Stimulated activated CD8-positive, alpha-beta memory T cell treated with anti-CD3 and anti-CD28 coated beads, Interleukin-7, amount 100 ng/mL, for 4 hours (primary cell): ENCODE measurements at regions not wholly inside any gene's neighbourhood (a gene's known extent, or its start where the extent isn't known, plus 50 kb on each side); places are given as distances from the start of the nearest gene placed in this dataset.
"Not testable (repeated sequence)": the region's sequence is repeated elsewhere in the genome, so short reads cannot be mapped to it uniquely, and the experiment has no call there.

Experiments
- DNase-seq, 2 donors: peaks; one replicate each; pipeline ENCODE4 v3.0.0-alpha.2; 2020; ENCODE audit warnings: low read depth in 2 of 2

GRCh38 chr15:26029586-26029985, 166.5 kb upstream of the ATP10A start:
- not testable (repeated sequence) for DNase-seq

- DNase-seq, result no peak
Observed at GRCh38 chr15:26029146-26029545, 166.0 kb upstream of the ATP10A start.

GRCh38 chr15:26028086-26028740, 165.1 kb upstream of the ATP10A start:
- DNase-seq, result no peak

DNA sequence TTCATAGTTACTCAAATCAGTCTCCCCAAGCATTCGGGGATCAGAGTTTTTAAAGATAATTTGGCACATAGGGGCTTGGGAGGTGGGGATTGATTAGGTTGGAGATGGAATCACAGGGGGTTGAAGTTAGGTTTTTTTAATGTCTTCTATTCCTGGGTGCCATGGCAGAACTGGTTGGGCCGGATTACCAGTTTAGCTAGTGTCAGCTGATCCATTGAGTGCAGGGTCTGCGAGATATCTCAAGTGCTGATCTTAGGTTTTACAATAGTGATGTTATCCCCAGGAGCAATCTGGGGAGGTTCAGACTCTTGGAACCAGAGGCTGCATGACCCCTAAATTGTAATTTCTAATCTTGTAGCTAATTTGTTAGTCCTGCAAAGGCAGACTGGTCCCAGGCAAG, 163.5 kb upstream of the ATP10A start:
- DNase-seq, result not testable (repeated sequence)

DNA sequence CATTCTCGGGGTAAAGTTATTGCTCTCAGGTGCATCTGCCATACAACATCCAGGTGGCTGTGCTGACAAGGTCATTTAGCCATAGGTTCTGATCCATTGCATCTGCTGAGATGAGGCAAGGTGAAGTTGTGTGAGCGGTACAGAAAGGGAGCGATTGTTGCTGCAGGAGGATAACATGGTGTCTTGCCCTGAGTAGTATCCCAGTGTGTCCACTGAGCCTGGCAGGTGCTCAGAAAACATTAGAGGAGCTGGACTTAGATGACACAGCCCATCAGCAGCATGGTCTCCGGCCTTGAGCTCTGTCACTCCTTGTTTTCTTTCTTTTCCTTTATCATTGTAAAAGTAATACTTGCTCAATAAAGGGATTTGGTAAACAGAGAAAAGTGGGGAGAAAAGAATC, 161.1 kb upstream of the ATP10A start:
- DNase-seq, result no peak

DNA sequence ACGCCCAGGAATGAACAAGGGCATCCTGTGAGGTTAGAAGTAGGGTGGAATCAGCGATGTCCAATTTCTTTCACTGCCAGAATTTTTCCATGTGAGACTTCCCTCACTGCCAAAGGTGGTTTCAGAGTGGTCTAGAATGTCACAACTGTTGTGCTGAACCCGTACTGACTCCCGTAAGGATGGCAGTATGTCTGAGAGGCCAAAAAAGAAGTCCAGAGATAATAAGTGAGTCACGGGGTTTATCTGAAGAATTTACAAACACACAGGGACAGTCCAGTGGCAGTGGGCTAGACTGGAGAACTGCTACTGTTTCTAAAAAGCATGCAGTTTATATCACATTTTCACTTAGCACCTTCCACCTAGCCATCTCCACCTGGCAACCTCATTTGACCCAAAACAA, 160.6 kb upstream of the ATP10A start:
- DNase-seq, result no peak

DNA sequence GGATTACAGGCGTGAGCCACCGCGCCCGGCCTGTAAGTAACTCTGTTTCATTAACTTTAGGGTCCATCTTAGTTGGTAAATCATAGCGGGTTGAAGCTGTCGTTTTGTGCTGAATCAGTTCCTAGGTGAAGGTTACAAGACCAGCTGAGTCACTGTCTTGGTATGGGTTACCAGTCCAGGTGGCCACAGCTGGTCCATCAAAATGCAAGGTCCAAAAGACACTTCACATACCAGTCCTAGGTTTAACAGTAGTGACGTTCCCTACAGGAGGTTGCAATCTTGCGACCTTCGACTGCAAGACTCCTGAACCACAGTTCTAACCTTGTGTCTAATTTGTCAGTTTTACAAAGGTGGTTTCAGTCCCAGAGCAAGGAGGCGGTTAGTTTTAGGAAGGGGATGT, 160.1 kb upstream of the ATP10A start:
- no peak for DNase-seq

GRCh38 chr15:26020871-26021270, 157.7 kb upstream of the ATP10A start:
- DNase-seq, result no peak

- DNase-seq, result no peak
Observed at GRCh38 chr15:26017665-26018064, 154.5 kb upstream of the ATP10A start.

GRCh38 chr15:26015516-26016075, 152.5 kb upstream of the ATP10A start:
- no peak for DNase-seq

GRCh38 chr15:26013981-26014380, 150.9 kb upstream of the ATP10A start:
- DNase-seq, result no peak

DNA sequence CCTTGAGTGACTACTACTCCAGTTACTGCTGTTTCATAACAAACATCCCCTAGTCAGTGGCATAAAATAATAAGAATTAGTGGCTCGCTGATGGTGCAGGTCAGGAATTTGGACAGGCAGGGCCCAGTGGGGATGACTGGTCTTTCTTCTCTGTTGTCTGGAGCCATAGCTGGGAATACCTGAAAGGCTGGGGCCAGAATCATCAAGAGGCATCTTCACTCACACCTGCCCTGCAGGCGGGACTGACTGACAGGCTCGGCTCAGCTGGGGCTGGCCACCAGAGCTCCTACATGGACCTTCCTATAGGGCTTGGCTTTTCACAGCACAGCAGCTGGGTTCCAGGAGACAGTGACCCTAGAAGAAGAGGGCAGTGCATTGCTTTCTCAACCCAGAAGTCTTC, 148.8 kb upstream of the ATP10A start:
- DNase-seq, result no peak

- no peak for DNase-seq
Observed at GRCh38 chr15:26007151-26007550, 144.0 kb upstream of the ATP10A start.

GRCh38 chr15:26001201-26001600, 138.1 kb upstream of the ATP10A start:
- DNase-seq, result no peak

DNA sequence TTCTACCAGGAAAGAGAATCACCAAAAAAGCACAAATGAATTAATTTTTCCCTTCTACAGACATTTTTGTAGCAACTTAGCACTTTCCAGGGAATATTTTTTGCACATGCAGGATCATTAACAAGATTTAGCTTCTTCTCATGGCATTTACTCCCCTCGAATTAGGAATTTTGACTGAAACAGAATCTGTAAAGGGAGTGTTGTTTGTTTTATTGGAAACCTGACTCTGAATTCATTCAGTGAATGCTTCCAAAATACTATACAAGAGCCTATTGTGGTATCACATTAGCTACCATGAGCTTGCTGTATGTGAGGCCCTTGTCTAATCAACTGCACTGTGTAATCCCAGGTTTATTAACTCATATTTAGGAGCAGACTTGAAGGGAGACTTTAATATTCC, 130.4 kb upstream of the ATP10A start:
- no peak for DNase-seq

GRCh38 chr15:25990220-25990619, 127.1 kb upstream of the ATP10A start:
- no peak for DNase-seq

DNA sequence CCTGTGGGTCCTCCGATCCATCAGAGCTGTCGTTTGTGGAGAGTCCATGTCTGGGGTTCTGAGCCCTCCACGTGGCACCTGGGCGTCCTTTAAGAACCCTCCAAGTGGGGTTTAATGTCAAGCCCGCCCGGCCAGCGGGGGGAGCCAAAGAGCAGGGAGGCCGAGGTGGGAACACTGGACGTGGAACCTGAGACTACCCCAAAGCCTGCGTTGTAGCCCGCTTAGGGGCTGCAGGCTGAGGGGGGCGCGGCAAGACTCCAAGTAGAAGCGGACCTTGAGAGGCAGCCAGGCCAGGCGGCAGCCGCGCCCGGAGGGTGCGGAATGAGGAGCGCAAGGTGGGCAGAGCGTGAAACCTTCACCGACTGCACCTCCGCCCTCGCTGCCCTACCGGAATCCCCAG, 126.2 kb upstream of the ATP10A start:
- no peak for DNase-seq

DNA sequence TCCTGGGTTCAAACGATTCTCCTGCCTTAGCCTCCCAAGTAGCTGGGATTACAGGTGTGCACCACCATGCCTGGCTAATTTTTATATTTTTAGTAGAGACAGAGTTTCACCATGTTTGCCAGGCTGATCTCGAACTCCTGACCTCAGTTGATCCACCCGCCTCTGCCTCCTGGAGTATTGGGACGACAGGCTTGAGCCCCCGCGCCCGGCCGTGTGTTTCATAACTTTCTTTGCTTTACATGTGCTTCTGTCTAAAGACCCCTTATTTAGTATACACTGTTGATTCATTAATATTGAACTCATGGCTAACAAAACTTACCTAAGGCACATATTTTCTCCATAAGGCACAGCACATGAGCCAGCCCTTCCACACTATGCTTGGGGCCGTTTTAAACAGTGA, 125.6 kb upstream of the ATP10A start:
- not testable (repeated sequence) for DNase-seq

GRCh38 chr15:25987638-25988037, 124.5 kb upstream of the ATP10A start:
- DNase-seq, result no peak

- no peak for DNase-seq
Observed at GRCh38 chr15:25985165-25985564, 122.0 kb upstream of the ATP10A start.

DNA sequence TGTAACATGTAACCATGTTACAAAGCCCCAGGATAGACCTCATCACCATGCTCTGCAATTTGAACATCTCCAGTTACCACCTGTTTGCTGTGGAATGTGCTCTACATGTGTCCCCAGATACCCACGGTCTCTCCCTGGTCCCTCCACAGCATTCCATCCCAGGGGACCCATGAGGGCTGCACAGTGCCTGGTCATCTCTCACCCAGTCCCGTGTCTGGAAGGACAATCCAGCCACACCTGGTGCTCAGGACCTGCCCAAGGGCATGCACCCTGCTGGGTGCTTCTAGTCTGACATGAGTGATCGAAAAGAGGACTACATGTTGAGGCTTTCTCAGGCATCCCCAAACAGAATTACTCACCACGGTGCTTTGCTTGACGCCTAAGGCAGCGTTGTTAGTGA, 119.6 kb upstream of the ATP10A start:
- no peak for DNase-seq

GRCh38 chr15:25981114-25981513, 118.0 kb upstream of the ATP10A start:
- DNase-seq, result no peak

DNA sequence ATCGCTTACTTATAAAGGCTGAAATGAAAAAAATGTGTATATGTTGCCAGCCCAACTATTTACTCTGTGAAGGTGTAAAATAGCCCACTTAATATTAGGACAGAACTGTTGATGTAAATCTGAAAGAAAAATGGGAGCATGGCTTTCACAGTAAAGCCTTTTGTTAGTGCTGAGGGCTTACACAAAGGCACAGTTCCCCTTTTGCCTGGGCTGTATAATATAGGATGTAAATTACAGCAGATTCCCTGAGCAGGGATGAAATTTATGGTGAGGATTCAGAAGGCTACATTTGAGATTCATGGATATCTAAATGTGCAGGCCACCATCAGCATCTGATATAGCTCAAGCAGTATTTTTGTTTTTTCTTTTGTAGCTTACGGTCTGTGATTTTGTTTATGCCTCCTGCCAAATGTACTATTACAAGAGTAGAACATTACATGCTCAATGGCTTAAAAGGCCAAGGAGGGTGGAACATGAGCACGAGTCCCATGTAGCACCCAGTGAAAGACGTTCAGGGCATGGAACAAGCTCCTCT, 109.1 kb upstream of the ATP10A start:
- no peak for DNase-seq

GRCh38 chr15:25971053-25971452, 107.9 kb upstream of the ATP10A start:
- no peak for DNase-seq
